GM18867 (cell line): ENCODE measurements at regions not wholly inside any gene's neighbourhood (a gene's known extent, or its start where the extent isn't known, plus 50 kb on each side); places are given as distances from the start of the nearest gene placed in this dataset.

Source experiments
- ATAC-seq: cut with Tn5 transposase; IDR thresholded peaks from one replicate; pipeline ENCODE4 v1.9.1; 2021; ENCODE audit warnings: mild to moderate bottlenecking, moderate library complexity; ENCODE audit not compliant: unreplicated experiment

- no peak for ATAC-seq
These were observed 228.2 kb downstream of the TBL1XR1 start for GRCh38 chr3:176969066-176969465.

GRCh38 chr3:176968631-176969030 is 228.7 kb downstream of the TBL1XR1 start:
- no peak for ATAC-seq

- ATAC-seq, result no peak
These were observed 229.8 kb downstream of the TBL1XR1 start for GRCh38 chr3:176967522-176967921.

DNA sequence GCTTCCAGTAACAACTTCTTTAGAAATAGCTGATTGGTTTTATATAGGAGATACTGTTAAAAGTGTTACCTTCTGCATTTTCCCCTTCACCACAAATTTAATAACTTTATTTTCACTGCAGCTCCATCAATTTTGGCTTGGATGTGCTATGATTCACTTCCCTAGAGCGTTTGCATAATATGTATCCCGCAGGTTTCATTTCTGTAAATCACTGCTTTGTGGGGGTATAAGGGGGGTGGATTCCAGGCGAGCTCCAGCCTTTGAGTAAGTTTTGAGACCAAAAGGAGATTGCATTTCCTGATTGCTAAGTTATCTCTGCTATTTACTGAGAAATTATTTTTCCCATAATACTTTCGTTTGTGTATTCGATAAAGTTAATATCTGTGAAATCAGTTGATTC is 232.6 kb downstream of the TBL1XR1 start:
- no peak for ATAC-seq

DNA sequence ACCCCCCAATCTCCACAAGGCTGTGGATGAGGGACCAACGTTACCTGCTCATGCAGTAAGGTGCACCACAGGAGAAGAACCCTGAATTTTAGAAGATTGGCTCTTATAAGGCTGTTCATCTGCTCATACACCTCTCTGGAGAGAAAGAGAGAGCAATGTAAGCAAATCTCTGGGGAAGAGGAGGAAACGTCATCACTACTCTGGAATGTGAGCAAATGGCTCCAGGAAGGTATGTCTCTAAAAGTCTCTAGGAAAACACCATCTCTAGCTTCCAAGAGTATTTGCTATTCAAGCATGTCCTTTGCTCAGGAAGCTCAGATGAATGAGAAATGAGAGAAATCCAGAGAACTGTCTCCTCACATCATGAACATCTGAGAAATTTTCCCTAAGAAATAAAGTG is 235.4 kb downstream of the TBL1XR1 start:
- no peak for ATAC-seq

- ATAC-seq, result no peak
These were observed 237.4 kb downstream of the TBL1XR1 start for GRCh38 chr3:176959867-176960266.

DNA sequence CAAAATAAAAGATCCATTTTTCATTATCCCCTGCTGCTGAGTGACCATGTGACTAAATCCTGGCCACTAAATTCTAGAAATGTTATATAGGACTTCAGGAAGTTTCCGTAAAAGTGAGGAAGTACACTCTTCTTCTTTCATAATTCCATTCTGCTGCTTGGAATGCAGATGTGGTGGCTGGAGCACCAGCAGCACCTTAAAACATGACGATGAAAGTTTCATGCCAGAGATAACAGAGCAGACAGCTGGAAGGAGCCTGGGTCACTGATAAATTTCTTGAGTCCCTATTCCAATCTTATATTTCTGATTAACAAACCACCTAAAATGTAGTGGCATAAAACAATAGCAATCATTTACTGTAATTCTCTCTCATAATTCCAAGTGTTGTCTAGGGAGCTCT is 238.7 kb downstream of the TBL1XR1 start:
- no peak for ATAC-seq

- ATAC-seq, result no peak
These were observed 242.8 kb downstream of the TBL1XR1 start for GRCh38 chr3:176954517-176954916.

GRCh38 chr3:176953106-176954060 is 243.9 kb downstream of the TBL1XR1 start:
- no peak for ATAC-seq

GRCh38 chr3:176951586-176952292 is 245.5 kb downstream of the TBL1XR1 start:
- no peak for ATAC-seq

DNA sequence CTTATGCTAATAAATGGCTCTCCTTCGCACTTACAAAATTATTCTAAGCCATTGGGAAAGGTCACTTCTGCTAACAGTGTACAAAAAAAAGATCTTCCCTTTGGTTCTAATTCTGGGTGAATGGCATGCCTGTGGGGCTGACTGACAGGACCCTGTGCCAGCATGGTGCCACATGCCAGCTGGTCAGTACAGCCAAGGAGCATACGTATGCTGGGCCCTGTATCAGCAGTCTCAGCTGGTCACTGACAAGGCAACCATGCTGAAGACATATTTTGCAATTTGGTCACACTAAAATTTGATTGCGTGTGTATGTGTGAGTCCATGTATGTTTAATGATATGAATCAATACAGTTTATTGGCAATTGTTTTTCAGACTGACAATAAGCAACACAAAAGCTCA is 246.1 kb downstream of the TBL1XR1 start:
- ATAC-seq, result no peak

- ATAC-seq, result no peak
These were observed 246.5 kb downstream of the TBL1XR1 start for GRCh38 chr3:176950743-176951142.

DNA sequence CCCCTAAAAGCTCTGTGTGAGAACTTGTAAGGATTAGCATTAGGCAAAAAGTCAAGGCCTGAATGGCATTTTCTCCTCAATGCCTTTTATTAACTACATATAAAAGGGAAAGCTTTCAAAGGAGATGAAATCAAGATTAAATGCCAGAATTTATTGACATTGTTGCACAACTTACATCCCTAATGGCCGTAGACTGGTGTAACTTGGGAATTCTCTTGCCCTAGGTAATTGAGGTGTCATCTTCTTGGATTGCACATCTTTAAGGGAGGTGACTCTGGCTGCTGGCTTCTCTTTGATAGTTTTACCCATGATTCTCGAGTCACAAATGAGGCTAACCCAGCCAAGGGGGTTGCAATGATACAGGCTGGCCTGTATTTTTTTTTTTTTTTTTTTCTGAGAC is 249.1 kb downstream of the TBL1XR1 start:
- no peak for ATAC-seq

DNA sequence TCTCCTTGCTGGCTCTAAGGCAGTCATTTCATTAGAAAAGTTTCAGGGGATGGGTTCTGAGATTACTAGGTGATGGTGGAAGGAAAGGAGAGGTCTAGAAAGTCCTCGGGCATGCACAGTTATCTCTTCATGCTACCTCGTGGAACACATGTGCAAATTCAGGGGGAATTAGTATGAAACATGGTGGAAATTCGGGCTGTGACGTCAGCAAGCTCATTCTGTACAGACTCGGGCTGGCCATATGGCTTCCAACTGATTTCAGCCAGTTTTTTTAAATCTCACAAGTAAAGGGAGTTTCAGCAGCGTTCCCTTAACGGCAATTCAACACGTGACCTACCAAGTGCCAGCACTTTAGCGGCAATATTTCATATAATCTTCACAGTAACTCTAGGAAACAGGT is 251.1 kb downstream of the TBL1XR1 start:
- ATAC-seq, result no peak

DNA sequence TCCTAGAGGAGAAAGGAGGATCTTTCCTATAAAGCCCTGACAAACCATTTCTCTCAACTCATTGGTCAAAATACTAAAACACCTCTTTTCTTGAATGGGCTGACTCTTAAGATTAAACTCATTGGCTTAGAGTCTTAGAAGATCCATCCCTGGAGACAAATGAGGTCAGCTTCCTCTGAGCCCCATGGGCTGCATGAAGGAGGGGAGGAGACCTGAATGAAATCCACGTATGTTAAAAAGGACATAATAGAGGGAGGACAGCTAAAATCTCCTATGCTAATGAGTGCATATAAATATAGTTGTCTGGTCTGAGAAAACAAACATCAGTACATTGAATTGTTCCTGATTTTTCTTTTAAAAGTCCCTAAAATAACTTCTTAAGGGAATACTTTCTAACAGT is 255.0 kb downstream of the TBL1XR1 start:
- no peak for ATAC-seq

DNA sequence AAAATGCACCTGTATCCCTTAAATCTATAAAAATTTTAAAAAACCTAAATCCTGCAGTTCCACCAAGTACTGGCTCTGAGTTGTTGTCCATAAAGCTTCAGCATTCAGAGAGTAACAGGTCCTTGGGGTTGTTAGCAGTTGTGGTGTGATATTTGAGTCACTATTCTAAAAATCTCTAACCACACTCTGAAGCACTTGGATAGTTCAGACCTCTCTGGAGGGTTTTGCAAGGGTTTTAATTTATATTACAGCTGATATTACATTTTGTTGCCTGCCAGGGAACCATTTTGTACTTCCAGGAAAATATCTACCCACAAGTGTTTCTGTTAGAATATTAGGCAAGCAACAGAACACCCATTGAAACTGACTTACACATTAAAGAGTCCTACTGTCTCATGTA is 255.6 kb downstream of the TBL1XR1 start:
- no peak for ATAC-seq

- peak; percentile 99 for ATAC-seq
These were observed 258.1 kb downstream of the TBL1XR1 start for GRCh38 chr3:176939022-176939817.

DNA sequence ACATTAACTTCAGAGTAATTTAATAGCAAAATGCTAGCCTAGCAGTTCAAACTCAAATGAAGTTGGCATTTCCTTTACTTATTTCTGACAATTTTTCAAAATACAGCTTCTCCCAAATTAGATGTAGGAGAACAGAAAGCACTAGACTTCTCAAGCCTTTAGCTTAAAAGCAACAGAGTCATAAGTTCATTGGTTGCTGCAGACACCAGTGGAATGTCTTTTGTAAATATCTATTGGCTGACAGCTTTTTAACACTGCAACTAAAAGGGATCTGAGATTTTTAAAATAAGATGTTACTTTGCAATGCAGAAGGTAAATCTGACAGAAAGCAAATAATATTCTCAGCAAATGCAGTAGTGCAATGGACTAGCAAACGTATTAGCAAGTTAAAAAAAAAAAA is 259.3 kb downstream of the TBL1XR1 start:
- no peak for ATAC-seq

- no peak for ATAC-seq
These were observed 259.7 kb downstream of the TBL1XR1 start for GRCh38 chr3:176937541-176937940.

DNA sequence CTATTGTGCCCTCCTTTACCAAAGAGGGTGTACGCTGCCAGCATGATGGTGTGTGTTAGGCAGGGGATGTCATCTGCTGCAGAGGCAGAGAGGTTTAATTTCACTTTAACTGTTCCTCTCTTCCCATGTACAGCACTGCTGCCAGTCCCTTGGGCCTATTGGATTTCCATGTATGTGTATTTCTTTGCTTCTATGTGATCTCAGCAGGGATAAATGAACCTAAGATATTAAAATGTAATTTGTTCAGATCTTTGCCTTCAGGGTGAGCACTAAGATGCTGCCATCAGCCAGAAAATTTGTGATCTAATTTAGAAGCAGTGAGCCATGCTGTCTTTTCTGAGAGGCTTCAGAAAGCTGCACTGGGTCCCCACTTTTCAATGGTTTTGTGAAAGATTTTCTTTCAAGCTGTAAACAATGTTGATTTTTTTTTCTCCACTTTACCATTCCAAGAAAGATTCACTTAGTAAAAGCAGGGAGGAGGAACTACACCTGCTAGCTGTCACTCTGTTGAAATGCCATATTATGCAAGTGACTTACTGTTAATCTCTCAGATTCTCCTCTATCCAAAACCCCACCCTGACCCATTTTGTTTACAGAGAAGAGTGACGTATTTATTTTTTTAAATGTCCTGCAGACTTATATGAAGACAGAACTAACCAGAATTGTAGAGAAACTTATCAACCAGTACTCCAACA is 261.9 kb downstream of the TBL1XR1 start:
- no peak for ATAC-seq

DNA sequence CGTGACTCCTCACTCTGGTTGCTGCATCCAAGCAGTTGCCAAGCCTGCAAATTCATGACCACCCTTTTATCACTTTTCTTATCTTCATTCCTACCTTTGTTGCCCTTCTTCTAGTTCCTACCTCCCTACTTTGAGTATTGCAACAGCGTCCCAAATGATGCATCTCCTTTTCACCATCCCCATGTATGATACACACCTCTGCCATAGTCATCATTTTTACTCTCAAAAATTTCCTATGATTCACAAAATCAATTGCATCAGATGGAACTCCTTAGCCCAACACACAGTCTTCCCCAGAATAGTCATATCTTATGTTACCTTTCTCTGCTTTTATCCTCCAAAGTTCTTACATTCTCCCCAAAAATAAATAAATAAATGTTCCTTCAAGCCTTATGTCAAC is 262.6 kb downstream of the TBL1XR1 start:
- ATAC-seq, result no peak
